MM.1S (cell line): ENCODE measurements at regions not wholly inside any gene's neighbourhood (a gene's known extent, or its start where the extent isn't known, plus 50 kb on each side); places are given as distances from the start of the nearest gene placed in this dataset.

Source experiments
- DNase-seq: peaks from one replicate; pipeline ENCODE4 v3.0.0-alpha.2; 2015
- H2AFZ ChIP-seq: fragments of 300-600 bp; sonication (generic); 2 replicates; pipeline ENCODE4 v1.6.0; 2016; ENCODE audit warnings: antibody characterized with exemption, low read length
- H3F3A ChIP-seq: fragments of 300-600 bp; sonication (generic); 2 replicates; pipeline ENCODE4 v1.6.1; 2016; ENCODE audit warnings: mild to moderate bottlenecking, antibody characterized with exemption, low read length, moderate library complexity, mixed read lengths; ENCODE audit not compliant: insufficient read depth
- H3K27ac ChIP-seq: fragments of 300-600 bp; sonication (generic); 2 replicates; pipeline ENCODE4 v1.5.1; 2016; ENCODE audit warnings: mild to moderate bottlenecking, low read length
- H3K27me3 ChIP-seq: fragments of 300-600 bp; sonication (generic); replicated peaks from 2 replicates; pipeline ENCODE4 v1.6.0; 2016; ENCODE audit warnings: low read length; ENCODE audit not compliant: insufficient read depth
- H3K36me3 ChIP-seq: fragments of 300-600 bp; sonication (generic); replicated peaks from 2 replicates; pipeline ENCODE4 v1.6.1; 2016; ENCODE audit warnings: mild to moderate bottlenecking, low read length, mixed read lengths; ENCODE audit not compliant: insufficient read depth
- H3K4me1 ChIP-seq: fragments of 300-600 bp; sonication (generic); 2 replicates; pipeline ENCODE4 v1.6.1; 2016; ENCODE audit warnings: low read length, mixed read lengths
- H3K4me2 ChIP-seq: fragments of 300-600 bp; sonication (generic); 2 replicates; pipeline ENCODE4 v1.6.0; 2016; ENCODE audit warnings: low read depth, low read length
- H3K4me3 ChIP-seq: fragments of 300-600 bp; sonication (generic); 2 replicates; pipeline ENCODE4 v1.5.1; 2016; ENCODE audit warnings: low read length, mixed read lengths
- H3K79me2 ChIP-seq: fragments of 300-600 bp; sonication (generic); 2 replicates; pipeline ENCODE4 v1.6.1; 2016; ENCODE audit warnings: mixed run types, low read length, mixed read lengths
- H3K9ac ChIP-seq: fragments of 300-600 bp; sonication (generic); 2 replicates; pipeline ENCODE4 v1.6.1; 2016; ENCODE audit warnings: low read length, mixed read lengths
- H3K9me2 ChIP-seq: fragments of 300-600 bp; sonication (generic); replicated peaks from 2 replicates; pipeline ENCODE4 v1.6.1; 2016; ENCODE audit warnings: mild to moderate bottlenecking, low read length, mixed read lengths; ENCODE audit not compliant: insufficient read depth
- H3K9me3 ChIP-seq: fragments of 300-600 bp; sonication (generic); replicated peaks from 2 replicates; pipeline ENCODE4 v1.6.1; 2016; ENCODE audit warnings: mild to moderate bottlenecking, low read length, mixed read lengths; ENCODE audit not compliant: insufficient read depth
- H4K20me1 ChIP-seq: fragments of 300-600 bp; sonication (generic); 2 replicates; pipeline ENCODE4 v1.6.1; 2016; ENCODE audit warnings: mild to moderate bottlenecking, low read length, moderate library complexity, mixed read lengths; ENCODE audit not compliant: insufficient read depth
- CTCF ChIP-seq: fragments of 300-600 bp; sonication (generic); IDR thresholded peaks from 2 replicates; pipeline ENCODE4 v1.5.1; 2016; ENCODE audit warnings: antibody characterized with exemption, low read length, mixed read lengths
- EZH2 ChIP-seq: fragments of 300-600 bp; sonication (generic); optimal IDR thresholded peaks from 2 replicates; pipeline ENCODE3; 2017; ENCODE audit warnings: low read depth, mild to moderate bottlenecking, antibody characterized with exemption, low read length, mixed read lengths
- EZH2phosphoT487 ChIP-seq: fragments of 300-600 bp; sonication (generic); IDR thresholded peaks from 2 replicates; pipeline ENCODE4 v1.6.1; 2018; ENCODE audit warnings: antibody characterized with exemption, low read length

- TF ChIP-seq CTCF = no peak
- TF ChIP-seq EZH2phosphoT487 = no peak
- no peak for TF ChIP-seq EZH2
- Histone ChIP-seq H3K9me3 (no peaks in the 10 kb centered on the region), H3K27ac (no peak overlapping the region), H3K4me2 (no peak overlapping the region), H4K20me1 (no peaks in the 10 kb centered on the region), H3F3A (no peaks in the 10 kb centered on the region), H2AFZ (no peak overlapping the region), H3K9ac (no peak overlapping the region), H3K79me2 (no peaks in the 10 kb centered on the region), H3K4me1 (no peaks in the 10 kb centered on the region), H3K36me3 (no peaks in the 10 kb centered on the region), H3K27me3 (no peaks in the 10 kb centered on the region), H3K9me2 (no peaks in the 10 kb centered on the region), H3K4me3 (no peak overlapping the region)
- no peak for DNase-seq
Observed at GRCh38 chr20:39480276-39481043, 518.3 kb downstream of the DHX35 start.

DNA sequence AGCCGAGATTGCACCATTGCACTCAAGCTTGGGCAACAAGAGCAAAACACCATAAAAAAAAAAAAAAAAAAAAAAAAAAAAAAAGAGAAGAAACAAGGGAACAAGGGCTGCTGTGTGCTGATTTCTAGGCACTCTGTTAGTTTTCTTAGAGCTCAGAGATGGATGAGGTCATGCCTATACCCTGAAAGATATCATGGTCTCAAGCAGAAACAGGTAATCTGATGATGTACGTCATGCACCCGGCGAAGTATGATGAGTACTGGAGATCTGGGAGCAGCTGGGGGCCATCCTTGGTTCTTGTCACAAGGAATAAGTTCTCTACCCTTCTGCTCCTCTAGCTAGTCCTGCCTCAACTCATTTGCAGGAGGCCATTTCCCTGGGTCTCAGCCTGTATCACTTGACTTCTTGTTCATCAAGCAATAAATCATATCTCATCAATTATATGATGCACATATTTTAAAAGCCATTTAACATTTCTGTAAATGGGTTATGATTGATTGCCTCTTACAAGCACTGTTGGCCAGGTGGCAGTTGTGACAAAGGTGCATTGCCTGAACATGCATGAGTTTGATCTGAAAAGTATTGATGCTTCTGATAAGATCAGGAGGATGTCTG is 517.2 kb downstream of the DHX35 start:
- Histone ChIP-seq H3K4me2 (no peak overlapping the region), H3K9me2 (no peaks in the 10 kb centered on the region), H3K9me3 (no peaks in the 10 kb centered on the region), H3K36me3 (no peaks in the 10 kb centered on the region), H2AFZ (no peak overlapping the region), H3K27ac (no peak overlapping the region), H3K79me2 (no peaks in the 10 kb centered on the region), H3K4me1 (no peaks in the 10 kb centered on the region), H3K27me3 (no peaks in the 10 kb centered on the region), H3K4me3 (no peak overlapping the region), H4K20me1 (no peaks in the 10 kb centered on the region), H3K9ac (no peak overlapping the region), H3F3A (no peaks in the 10 kb centered on the region)
- DNase-seq = no peak
- TF ChIP-seq CTCF (no peak), EZH2phosphoT487 (no peak), EZH2 (no peak)

DNA sequence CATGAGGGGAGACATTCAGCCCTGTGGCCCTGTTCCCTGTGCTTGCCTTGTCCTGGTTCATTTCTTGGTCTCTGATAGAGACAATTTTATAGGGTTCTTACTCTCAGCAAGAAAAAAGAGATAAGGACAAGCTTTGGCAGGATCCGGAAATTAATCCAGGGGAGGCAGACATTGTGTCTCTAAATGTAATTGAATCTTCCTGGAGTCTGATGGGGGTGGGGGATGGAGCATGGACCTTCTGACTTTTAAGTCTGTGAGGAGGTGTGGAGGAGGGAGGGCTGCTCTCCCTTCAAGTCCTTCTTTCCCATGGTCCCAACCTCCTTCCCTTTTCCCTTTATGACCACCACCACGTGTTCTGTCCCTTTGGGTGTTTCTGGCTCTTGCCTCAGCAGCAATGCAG is 512.7 kb downstream of the DHX35 start:
- Histone ChIP-seq H3K4me3 (no peak overlapping the region), H3K9ac (no peak overlapping the region), H3K36me3 (no peaks in the 10 kb centered on the region), H3K79me2 (no peaks in the 10 kb centered on the region), H3K27ac (no peak overlapping the region), H3K27me3 (no peaks in the 10 kb centered on the region), H3K4me1 (no peaks in the 10 kb centered on the region), H3K9me3 (no peaks in the 10 kb centered on the region), H3K9me2 (no peaks in the 10 kb centered on the region), H3F3A (no peaks in the 10 kb centered on the region), H2AFZ (no peak overlapping the region), H4K20me1 (no peaks in the 10 kb centered on the region), H3K4me2 (no peak overlapping the region)
- DNase-seq = no peak
- no peak for TF ChIP-seq CTCF
- no peak for TF ChIP-seq EZH2
- no peak for TF ChIP-seq EZH2phosphoT487
